Astrocyte of the spinal cord (primary cell): ENCODE measurements at regions not wholly inside any gene's neighbourhood (a gene's known extent, or its start where the extent isn't known, plus 50 kb on each side); places are given as distances from the start of the nearest gene placed in this dataset.

Experiments
- DNase-seq: peaks from one replicate; pipeline ENCODE4 v3.0.0; 2011; ENCODE audit warnings: low read depth, low spot score
- H3K4me3 ChIP-seq: 2 replicates; pipeline ENCODE4 v1.5.1; 2011; ENCODE audit warnings: low read depth, mild to moderate bottlenecking, low read length, moderate library complexity
- CTCF ChIP-seq: IDR thresholded peaks from 2 replicates; pipeline ENCODE4 v1.5.1; 2012; ENCODE audit warnings: low read depth, mild to moderate bottlenecking, low read length, inconsistent platforms
- in situ Hi-C: cut with HindIII; loops from 2 replicates; pipeline ENCODE4 v1.10.0; 2017; ENCODE audit warnings: low sequenced_read_pairs

DNA sequence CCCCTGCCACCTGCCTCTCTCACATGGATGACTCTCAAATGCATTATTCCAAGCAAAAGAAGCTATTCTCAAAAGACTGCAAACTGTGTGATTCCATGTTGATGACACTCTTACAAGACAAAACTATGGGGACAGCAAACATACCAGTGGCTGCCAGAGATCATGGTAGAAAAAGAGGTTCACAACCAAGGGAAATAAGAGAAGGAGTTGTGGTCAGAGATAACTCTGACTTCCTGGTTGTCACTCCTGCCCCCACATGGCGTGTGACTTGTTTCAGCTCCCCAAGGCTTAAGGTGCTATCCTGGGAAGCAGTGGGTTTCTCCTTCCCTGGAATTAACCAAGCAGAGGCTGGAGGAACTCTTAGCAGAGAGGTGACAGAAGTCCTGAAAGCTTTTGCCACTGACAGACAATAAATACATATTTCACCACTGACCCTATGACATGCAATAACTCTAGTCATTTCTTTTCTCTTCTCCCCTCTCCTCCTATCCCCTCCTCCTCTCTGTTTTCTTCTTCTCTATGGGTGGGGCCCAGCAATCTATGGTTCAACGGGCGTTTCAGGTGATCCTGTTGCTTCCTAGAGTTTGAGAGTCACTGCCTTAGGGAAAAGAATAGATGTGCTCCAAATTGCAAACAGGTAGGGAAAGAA is 185.1 kb downstream of the FCRL5 start:
- TF ChIP-seq CTCF, result no peak
- in situ Hi-C loops, result no loop called here
- no peak for DNase-seq
- H3K4me3 ChIP-seq, result no peak overlapping the region

GRCh38 chr1:157364612-157365011 is 187.7 kb downstream of the FCRL5 start:
- DNase-seq, result no peak
- no peak overlapping the region for H3K4me3 ChIP-seq
- no peak for TF ChIP-seq CTCF
- in situ Hi-C loops, result no loop called here

- no peak overlapping the region for H3K4me3 ChIP-seq
- in situ Hi-C loops, result no loop called here
- peak; percentile 45 for DNase-seq
- TF ChIP-seq CTCF, result peak; percentile 84
Observed at GRCh38 chr1:157363660-157364140, 188.6 kb downstream of the FCRL5 start.

GRCh38 chr1:157360023-157360390 is 192.3 kb downstream of the FCRL5 start:
- in situ Hi-C loops, result no loop called here
- no peak for DNase-seq
- TF ChIP-seq CTCF, result no peak
- H3K4me3 ChIP-seq, result no peak overlapping the region

GRCh38 chr1:157359314-157360022 is 192.8 kb downstream of the FCRL5 start:
- in situ Hi-C loops, result no loop called here
- TF ChIP-seq CTCF, result no peak
- DNase-seq, result no peak
- no peak overlapping the region for H3K4me3 ChIP-seq

GRCh38 chr1:157357111-157357510 is 195.2 kb downstream of the FCRL5 start:
- DNase-seq, result no peak
- no peak for TF ChIP-seq CTCF

More at GRCh38 chr1:157357111-157357510, 195.2 kb downstream of the FCRL5 start:
- in situ Hi-C loops, result no loop called here
- no peak overlapping the region for H3K4me3 ChIP-seq
